Panc1 (cell line): ENCODE measurements at regions not wholly inside any gene's neighbourhood (a gene's known extent, or its start where the extent isn't known, plus 50 kb on each side); places are given as distances from the start of the nearest gene placed in this dataset.
"Not testable (repeated sequence)": the region's sequence is repeated elsewhere in the genome, so short reads cannot be mapped to it uniquely, and the experiment has no call there.

Source experiments
- ATAC-seq: fragments of 200-7000 bp; cut with Tn5 transposase; 2 replicates; pipeline ENCODE4 v1.9.1; 2020; ENCODE audit warnings: mild to moderate bottlenecking, moderate library complexity
- BruUV-seq: library from RNA; stranded (reverse); fragments of 400-500 nt; replicated peaks from 2 replicates; lab custom pipeline; 2021; lab: Mats Ljungman, UMichigan
- CTCF ChIA-PET: fragments of 300-600 bp; sonication (Branson Sonifier 250); formaldehyde crosslinking; loops from one replicate; lab custom pipeline; 2022; ENCODE audit warnings: antibody characterized with exemption; lab: Charles Lee
- POLR2A ChIA-PET: fragments of 300-600 bp; sonication (Branson Sonifier 250); formaldehyde crosslinking; loops from one replicate; lab custom pipeline; 2022; ENCODE audit warnings: antibody characterized with exemption; lab: Charles Lee
- DNase-seq: peaks from one replicate; pipeline ENCODE4 v3.0.0-alpha.2; 2010; ENCODE audit warnings: low read depth, low spot score
- H3K27ac ChIP-seq: 2 replicates; pipeline ENCODE4 v1.5.1; 2011; ENCODE audit warnings: mild to moderate bottlenecking, low read length, inconsistent platforms
- H3K27me3 ChIP-seq: fragments of 200-500 bp; sonication (Bioruptor generic); 2 replicates; pipeline ENCODE4 v1.6.0; 2014; ENCODE audit warnings: low read length, inconsistent platforms; ENCODE audit not compliant: control insufficient read depth, insufficient read depth
- H3K36me3 ChIP-seq: fragments of 200-500 bp; sonication (Bioruptor generic); 2 replicates; pipeline ENCODE4 v1.5.1; 2014; ENCODE audit warnings: inconsistent platforms, mild to moderate bottlenecking, low read length, moderate library complexity; ENCODE audit not compliant: control insufficient read depth, insufficient read depth
- H3K4me1 ChIP-seq: 2 replicates; pipeline ENCODE4 v1.5.1; 2011; ENCODE audit warnings: inconsistent platforms, mild to moderate bottlenecking, low read length, moderate library complexity; ENCODE audit not compliant: control insufficient read depth, insufficient read depth
- H3K4me3 ChIP-seq, 2 experiments: 2 replicates each; pipeline ENCODE4 v1.5.1; 2011 to 2012; ENCODE audit warnings: low read depth in 2 of 2, low read length in 2 of 2, mild to moderate bottlenecking in 2 of 2, inconsistent platforms in 1 of 2, moderate library complexity in 1 of 2
- H3K9me3 ChIP-seq: fragments of 200-500 bp; sonication (Bioruptor generic); 2 replicates; pipeline ENCODE4 v1.5.1; 2014; ENCODE audit warnings: low read depth, mild to moderate bottlenecking, inconsistent platforms, low read length, moderate library complexity; ENCODE audit not compliant: control insufficient read depth, insufficient read depth
- CTCF ChIP-seq: fragments of 450-650 bp; IDR thresholded peaks from 2 replicates; pipeline ENCODE4 v1.5.1; 2017; ENCODE audit warnings: mild to moderate bottlenecking
- POLR2AphosphoS5 ChIP-seq: IDR thresholded peaks from 2 replicates; pipeline ENCODE4 v1.6.1; 2012; ENCODE audit warnings: mild to moderate bottlenecking, low read depth, low read length, moderate library complexity
- SIN3A ChIP-seq: IDR thresholded peaks from 2 replicates; pipeline ENCODE4 v1.6.1; 2012; ENCODE audit warnings: low read depth, mild to moderate bottlenecking, low read length, moderate library complexity, borderline replicate concordance; ENCODE audit not compliant: insufficient read depth
- TCF7L2 ChIP-seq: IDR thresholded peaks from 2 replicates; pipeline ENCODE4 v1.6.1; 2011; ENCODE audit warnings: mild to moderate bottlenecking, low read depth, low read length, inconsistent platforms
- in situ Hi-C: cut with HindIII; loops from 2 replicates; pipeline ENCODE4 v1.10.0; 2016; ENCODE audit warnings: low sequenced_read_pairs, low pct_unique_long_range_greater_than_20kb
- intact Hi-C: fragments of 100-400 bp; cut with micrococcal nuclease; formaldehyde crosslinking; loops from one replicate; pipeline ENCODE4 v1.10.0; 2022; ENCODE audit not compliant: unreplicated experiment
- TF ChIP-seq, protein P1 (sequence below), 2 experiments: IDR thresholded peaks; 2 replicates each; pipeline ENCODE4 v1.6.1; 2011 to 2012; ENCODE audit warnings: low read depth in 2 of 2, control low read depth in 1 of 2, low read length in 1 of 2, mild to moderate bottlenecking in 1 of 2, moderate library complexity in 1 of 2; ENCODE audit not compliant: insufficient read depth in 1 of 2

DNA sequence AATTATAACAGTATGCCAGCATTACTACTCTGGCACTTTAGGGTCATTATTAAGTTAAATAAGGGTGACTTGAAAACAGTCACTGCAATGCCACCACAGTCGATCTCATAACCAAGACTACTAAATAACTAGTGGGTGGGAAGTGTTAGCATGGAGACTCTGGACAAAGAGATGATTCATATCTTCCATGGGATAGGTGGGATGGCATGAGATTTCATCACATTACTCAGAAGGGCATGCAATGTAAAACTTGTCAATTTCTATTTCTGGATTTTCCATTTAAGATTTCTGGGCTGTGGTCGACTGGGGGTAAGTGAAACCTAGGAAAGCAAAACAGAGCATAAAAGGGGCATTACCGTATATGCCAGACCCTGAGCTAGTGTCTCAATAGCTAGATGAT lies 538.9 kb upstream of the GRM7 start:
- BruUV-seq: no TSS peak
- Histone ChIP-seq H3K27me3 (no peaks in the 10 kb centered on the region), H3K27ac (no peak overlapping the region), H3K9me3 (no peaks in the 10 kb centered on the region), H3K4me3 (no peak overlapping the region), H3K4me1 (no peaks in the 10 kb centered on the region), H3K36me3 (no peaks in the 10 kb centered on the region)
- intact Hi-C loops: no loop called here
- in situ Hi-C loops: no loop called here
- ATAC-seq (no peak), DNase-seq (no peak)
- ChIA-PET CTCF (no interaction called here), POLR2A (no interaction called here)
- TF ChIP-seq CTCF: no peak
- TF ChIP-seq, protein P1, sequence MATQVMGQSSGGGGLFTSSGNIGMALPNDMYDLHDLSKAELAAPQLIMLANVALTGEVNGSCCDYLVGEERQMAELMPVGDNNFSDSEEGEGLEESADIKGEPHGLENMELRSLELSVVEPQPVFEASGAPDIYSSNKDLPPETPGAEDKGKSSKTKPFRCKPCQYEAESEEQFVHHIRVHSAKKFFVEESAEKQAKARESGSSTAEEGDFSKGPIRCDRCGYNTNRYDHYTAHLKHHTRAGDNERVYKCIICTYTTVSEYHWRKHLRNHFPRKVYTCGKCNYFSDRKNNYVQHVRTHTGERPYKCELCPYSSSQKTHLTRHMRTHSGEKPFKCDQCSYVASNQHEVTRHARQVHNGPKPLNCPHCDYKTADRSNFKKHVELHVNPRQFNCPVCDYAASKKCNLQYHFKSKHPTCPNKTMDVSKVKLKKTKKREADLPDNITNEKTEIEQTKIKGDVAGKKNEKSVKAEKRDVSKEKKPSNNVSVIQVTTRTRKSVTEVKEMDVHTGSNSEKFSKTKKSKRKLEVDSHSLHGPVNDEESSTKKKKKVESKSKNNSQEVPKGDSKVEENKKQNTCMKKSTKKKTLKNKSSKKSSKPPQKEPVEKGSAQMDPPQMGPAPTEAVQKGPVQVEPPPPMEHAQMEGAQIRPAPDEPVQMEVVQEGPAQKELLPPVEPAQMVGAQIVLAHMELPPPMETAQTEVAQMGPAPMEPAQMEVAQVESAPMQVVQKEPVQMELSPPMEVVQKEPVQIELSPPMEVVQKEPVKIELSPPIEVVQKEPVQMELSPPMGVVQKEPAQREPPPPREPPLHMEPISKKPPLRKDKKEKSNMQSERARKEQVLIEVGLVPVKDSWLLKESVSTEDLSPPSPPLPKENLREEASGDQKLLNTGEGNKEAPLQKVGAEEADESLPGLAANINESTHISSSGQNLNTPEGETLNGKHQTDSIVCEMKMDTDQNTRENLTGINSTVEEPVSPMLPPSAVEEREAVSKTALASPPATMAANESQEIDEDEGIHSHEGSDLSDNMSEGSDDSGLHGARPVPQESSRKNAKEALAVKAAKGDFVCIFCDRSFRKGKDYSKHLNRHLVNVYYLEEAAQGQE (IDR thresholded peaks at IDR 0.05; ENCODE audit: insufficient read depth in 1 of 2, low read depth in 2 of 2, low read length in 1 of 2): no peak
- TF ChIP-seq TCF7L2: no peak
- no peak for TF ChIP-seq SIN3A
- TF ChIP-seq POLR2AphosphoS5: no peak

DNA sequence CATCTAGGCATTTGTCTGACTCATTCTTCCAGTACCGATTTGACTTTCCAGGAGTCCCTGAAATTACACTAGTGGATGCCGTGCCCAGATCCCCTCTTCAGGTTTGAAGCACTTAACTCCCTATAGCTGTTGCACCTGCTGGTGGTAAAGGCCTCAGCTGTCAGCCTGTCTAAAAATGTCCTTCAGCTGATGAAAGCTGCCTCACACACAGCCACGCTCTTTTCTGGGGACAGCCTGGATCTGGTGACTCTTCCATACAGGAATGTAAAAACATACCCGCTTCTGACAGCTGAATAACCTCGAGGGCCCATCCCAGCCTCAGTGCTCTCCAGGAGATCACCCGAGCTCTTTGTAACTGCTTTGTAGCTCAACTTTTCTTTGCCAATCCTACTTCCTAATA lies 534.1 kb upstream of the GRM7 start:
- in situ Hi-C loops: no loop called here

GRCh38 chr3:6340980-6341325 lies 520.0 kb upstream of the GRM7 start:
- intact Hi-C loops, POLR2A ChIA-PET: not testable (repeated sequence)

More for the DNA sequence above, 534.1 kb upstream of the GRM7 start:
- ChIA-PET POLR2A (no interaction called here), CTCF (no interaction called here)
- ATAC-seq (no peak), DNase-seq (no peak)
- Histone ChIP-seq H3K4me3 (no peak overlapping the region), H3K27me3 (no peaks in the 10 kb centered on the region), H3K9me3 (no peaks in the 10 kb centered on the region), H3K4me1 (no peaks in the 10 kb centered on the region), H3K27ac (no peak overlapping the region), H3K36me3 (no peaks in the 10 kb centered on the region)
- TF ChIP-seq POLR2AphosphoS5 (no peak), TCF7L2 (no peak)
- no TSS peak for BruUV-seq
- intact Hi-C loops: no loop called here

More at GRCh38 chr3:6340980-6341325, 520.0 kb upstream of the GRM7 start:
- H3K27me3 ChIP-seq, in situ Hi-C loops, H3K9me3 ChIP-seq, H3K27ac ChIP-seq, ATAC-seq, H3K36me3 ChIP-seq, CTCF ChIA-PET, DNase-seq, H3K4me1 ChIP-seq, BruUV-seq, H3K4me3 ChIP-seq: not testable (repeated sequence)
